H9 (cell line): ENCODE measurements at regions not wholly inside any gene's neighbourhood (a gene's known extent, or its start where the extent isn't known, plus 50 kb on each side); places are given as distances from the start of the nearest gene placed in this dataset.

Experiments
- DNase-seq: peaks from one replicate; pipeline ENCODE4 v3.0.0-alpha.2; 2017
- H2AFZ ChIP-seq: one replicate; pipeline ENCODE4 v1.6.1; 2013; ENCODE audit warnings: mild to moderate bottlenecking, low read length, control low read depth, moderate library complexity
- H2AK5ac ChIP-seq: 2 replicates; pipeline ENCODE4 v1.6.1; 2013; ENCODE audit warnings: low read length, control low read depth, mixed read lengths; ENCODE audit not compliant: insufficient read length
- H2BK120ac ChIP-seq: one replicate; pipeline ENCODE4 v1.6.1; 2013; ENCODE audit warnings: low read depth, mild to moderate bottlenecking, low read length, control low read depth, inconsistent platforms; ENCODE audit not compliant: poor library complexity, severe bottlenecking
- H2BK12ac ChIP-seq: 2 replicates; pipeline ENCODE4 v1.6.1; 2013; ENCODE audit warnings: low read length, control low read depth, mixed read lengths, low read depth; ENCODE audit not compliant: insufficient read length
- H2BK15ac ChIP-seq: 2 replicates; pipeline ENCODE4 v1.6.1; 2013; ENCODE audit warnings: low read depth, low read length, control low read depth
- H2BK20ac ChIP-seq: one replicate; pipeline ENCODE4 v1.6.1; 2013; ENCODE audit warnings: low read depth, mild to moderate bottlenecking, low read length, control low read depth, inconsistent platforms; ENCODE audit not compliant: poor library complexity, severe bottlenecking
- H2BK5ac ChIP-seq: 2 replicates; pipeline ENCODE4 v1.6.1; 2013; ENCODE audit warnings: low read length, control low read depth, mixed read lengths; ENCODE audit not compliant: insufficient read length
- H3K14ac ChIP-seq: 2 replicates; pipeline ENCODE4 v1.6.1; 2013; ENCODE audit warnings: low read length, control low read depth; ENCODE audit not compliant: insufficient read depth
- H3K18ac ChIP-seq: 2 replicates; pipeline ENCODE4 v1.6.1; 2013; ENCODE audit warnings: low read depth, mild to moderate bottlenecking, mixed read lengths, low read length, control low read depth; ENCODE audit not compliant: insufficient read length
- H3K23ac ChIP-seq: 2 replicates; pipeline ENCODE4 v1.6.1; 2013; ENCODE audit warnings: low read length, control low read depth, mixed read lengths, low read depth; ENCODE audit not compliant: insufficient read length
- H3K23me2 ChIP-seq: 2 replicates; pipeline ENCODE4 v1.6.1; 2013; ENCODE audit warnings: low read depth, mild to moderate bottlenecking, mixed read lengths, low read length, control low read depth; ENCODE audit not compliant: insufficient read length, poor library complexity, severe bottlenecking
- H3K27ac ChIP-seq: 2 replicates; pipeline ENCODE4 v1.5.1; 2013; ENCODE audit warnings: low read length, control low read depth, mixed read lengths, low read depth; ENCODE audit not compliant: insufficient read length
- H3K27me3 ChIP-seq: 2 replicates; pipeline ENCODE4 v1.6.1; 2013; ENCODE audit warnings: low read length, control low read depth, inconsistent platforms; ENCODE audit not compliant: insufficient read depth
- H3K4ac ChIP-seq: 2 replicates; pipeline ENCODE4 v1.6.1; 2013; ENCODE audit warnings: low read depth, mild to moderate bottlenecking, control low read depth, inconsistent platforms, low read length, moderate library complexity
- H3K4me1 ChIP-seq: 2 replicates; pipeline ENCODE4 v1.6.1; 2013; ENCODE audit warnings: low read length, control low read depth, inconsistent platforms; ENCODE audit not compliant: insufficient read depth
- H3K4me2 ChIP-seq: 2 replicates; pipeline ENCODE4 v1.6.1; 2013; ENCODE audit warnings: low read length, control low read depth, mixed read lengths; ENCODE audit not compliant: insufficient read length, insufficient read depth
- H3K56ac ChIP-seq: 2 replicates; pipeline ENCODE4 v1.6.1; 2013; ENCODE audit warnings: low read depth, mild to moderate bottlenecking, mixed read lengths, low read length, control low read depth; ENCODE audit not compliant: insufficient read length
- H3K79me1 ChIP-seq: 2 replicates; pipeline ENCODE4 v1.6.1; 2013; ENCODE audit warnings: low read depth, mild to moderate bottlenecking, moderate library complexity, low read length, control low read depth, inconsistent platforms; ENCODE audit not compliant: insufficient read depth, poor library complexity, severe bottlenecking
- H3K79me2 ChIP-seq: 2 replicates; pipeline ENCODE4 v1.6.1; 2013; ENCODE audit warnings: low read length, control low read depth, inconsistent platforms; ENCODE audit not compliant: insufficient read depth
- H3K9ac ChIP-seq: 2 replicates; pipeline ENCODE4 v1.6.1; 2013; ENCODE audit warnings: low read length, control low read depth, mixed read lengths; ENCODE audit not compliant: insufficient read length; ENCODE audit errors: extremely low read depth
- H3K9me3 ChIP-seq: one replicate; pipeline ENCODE4 v1.6.1; 2013; ENCODE audit warnings: low read depth, low read length, inconsistent platforms; ENCODE audit not compliant: control insufficient read depth
- H3T11ph ChIP-seq: one replicate; pipeline ENCODE4 v1.6.1; 2013; ENCODE audit warnings: mild to moderate bottlenecking, low read length, control low read depth, inconsistent platforms
- H4K20me1 ChIP-seq: one replicate; pipeline ENCODE4 v1.6.1; 2013; ENCODE audit not compliant: control insufficient read depth, insufficient read length, insufficient read depth
- H4K5ac ChIP-seq: 2 replicates; pipeline ENCODE4 v1.6.1; 2013; ENCODE audit warnings: low read depth, mild to moderate bottlenecking, mixed read lengths, low read length, control low read depth; ENCODE audit not compliant: insufficient read length
- H4K8ac ChIP-seq: replicated peaks from 2 replicates; pipeline ENCODE4 v1.6.1; 2013; ENCODE audit warnings: low read length, control low read depth, mixed read lengths, low read depth; ENCODE audit not compliant: insufficient read length
- H4K91ac ChIP-seq: 2 replicates; pipeline ENCODE4 v1.6.1; 2013; ENCODE audit warnings: low read depth, mild to moderate bottlenecking, moderate library complexity, mixed read lengths, low read length, control low read depth; ENCODE audit not compliant: insufficient read length
- H3K27ac Mint-ChIP-seq, 3 experiments: 2 replicates in 2 of 3; 3 replicates in 1 of 3; pipeline ENCODE4 v1.8.0; 2020 to 2021; ENCODE audit warnings: mixed read lengths in 3 of 3, mild to moderate bottlenecking in 1 of 3, moderate library complexity in 1 of 3
- H3K27me3 Mint-ChIP-seq: 2 replicates; pipeline ENCODE4 v1.8.0; 2021; ENCODE audit warnings: low read depth, mild to moderate bottlenecking, moderate library complexity, mixed read lengths
- H3K36me3 Mint-ChIP-seq, 3 experiments: 2 replicates in 2 of 3; 3 replicates in 1 of 3; pipeline ENCODE4 v1.8.0; 2020 to 2021; ENCODE audit warnings: low read depth in 3 of 3, mixed read lengths in 3 of 3; ENCODE audit not compliant: insufficient read depth in 1 of 3
- H3K4me1 Mint-ChIP-seq, 2 experiments: 2 replicates each; pipeline ENCODE4 v1.8.0; 2020; ENCODE audit warnings: mixed read lengths in 2 of 2
- H3K4me3 Mint-ChIP-seq, 2 experiments: 2 replicates in 1 of 2; 3 replicates in 1 of 2; pipeline ENCODE4 v1.8.0; 2020 to 2021; ENCODE audit warnings: mild to moderate bottlenecking in 2 of 2, mixed read lengths in 2 of 2, moderate library complexity in 1 of 2
- H3K9me3 Mint-ChIP-seq, 2 experiments: 2 replicates in 1 of 2; 3 replicates in 1 of 2; pipeline ENCODE4 v1.8.0; 2020; ENCODE audit warnings: mild to moderate bottlenecking in 2 of 2, mixed read lengths in 2 of 2, moderate library complexity in 1 of 2
- CTCF ChIP-seq: fragments of 200-600 bp; sonication (generic); conservative IDR thresholded peaks from 3 replicates; pipeline ENCODE4 v1.8.0; 2021; ENCODE audit warnings: antibody characterized with exemption, mild to moderate bottlenecking
- WGBS: extraction: QIAGEN DNeasy Blood & Tissue Kit; methylation state at CpG from one replicate; pipeline ENCODE4 v1.1.7; 2013; ENCODE audit warnings: missing lambda C conversion rate, low lambda C conversion rate, mixed read lengths; ENCODE audit not compliant: insufficient read length; ENCODE audit errors: extremely low coverage; 5-methylcytosine and 5-hydroxymethylcytosine counted together

GRCh38 chr9:26034786-26035185, 356.5 kb upstream of the TUSC1 start:
- no peak for DNase-seq
- Histone ChIP-seq H3K4me2 (no peak overlapping the region), H3K79me2 (no peaks in the 10 kb centered on the region), H3K4ac (no peak overlapping the region), H3K14ac (no peak overlapping the region), H4K8ac (no peak overlapping the region), H4K5ac (no peak overlapping the region), H2BK15ac (no peak overlapping the region), H3T11ph (no peak overlapping the region), H4K91ac (no peak overlapping the region), H3K4me1 (no peaks in the 10 kb centered on the region), H2BK120ac (no peak overlapping the region), H3K9ac (no peak overlapping the region), H3K79me1 (no peaks in the 10 kb centered on the region), H3K27me3 (no peaks in the 10 kb centered on the region), H2AK5ac (no peak overlapping the region), H3K27ac (no peak overlapping the region), H3K23ac (no peak overlapping the region), H3K18ac (no peak overlapping the region), H2BK20ac (no peak overlapping the region), H3K56ac (no peak overlapping the region), H2BK12ac (no peak overlapping the region), H3K9me3 (no peaks in the 10 kb centered on the region), H2AFZ (no peak overlapping the region), H3K23me2 (no peaks in the 10 kb centered on the region), H4K20me1 (no peaks in the 10 kb centered on the region), H2BK5ac (no peak overlapping the region)
- no CpG with 5 or more reads among the region's 6 CpGs for WGBS
- no peak for TF ChIP-seq CTCF
- Mint-ChIP-seq H3K9me3 (peaks cover 6% of the 10 kb centered on the region in 2 experiments; a peak in 4 of 5 replicates), H3K4me3 (no peak overlapping the region), H3K4me1 (peaks cover 3 to 6% of the 10 kb centered on the region in 2 experiments; a peak in 2 of 4 replicates), H3K36me3 (peaks cover 0 to 11% (median 5%) of the 10 kb centered on the region in 3 experiments; a peak in 5 of 7 replicates), H3K27ac (no peak overlapping the region), H3K27me3 (no peaks in the 10 kb centered on the region)
